Stimulated activated naive B cell treated with anti-CD40 and anti-IgM and Interleukin-4, amounts not matched to agents 10 μg/mL and 1 μg/mL and 100 μg/mL, for 72 hours (primary cell): ENCODE measurements at regions not wholly inside any gene's neighbourhood (a gene's known extent, or its start where the extent isn't known, plus 50 kb on each side); places are given as distances from the start of the nearest gene placed in this dataset.

ENCODE experiments used
- ATAC-seq, 2 donors: fragments of 150-1000 bp; cut with Tn5 transposase; replicated peaks; 2 replicates each; pipeline ENCODE4 v1.10.0; 2021; ENCODE audit warnings: moderate library complexity in 1 of 2
- DNase-seq: peaks from one replicate; pipeline ENCODE4 v3.0.0; 2021
- H3K27ac Mint-ChIP-seq: one replicate; pipeline ENCODE4 v1.8.0; 2022; ENCODE audit warnings: mild to moderate bottlenecking, mixed read lengths
- H3K27me3 Mint-ChIP-seq, 2 donors: one replicate each; pipeline ENCODE4 v1.8.0; 2022; ENCODE audit warnings: mixed read lengths in 2 of 2
- H3K36me3 Mint-ChIP-seq, 2 donors: one replicate each; pipeline ENCODE4 v1.8.0; 2022; ENCODE audit warnings: mixed read lengths in 2 of 2, mild to moderate bottlenecking in 1 of 2
- H3K4me1 Mint-ChIP-seq, 2 donors: one replicate each; pipeline ENCODE4 v1.8.0; 2022; ENCODE audit warnings: mixed read lengths in 2 of 2, mild to moderate bottlenecking in 1 of 2
- H3K4me3 Mint-ChIP-seq, 2 donors: one replicate each; pipeline ENCODE4 v1.8.0; 2022; ENCODE audit warnings: mild to moderate bottlenecking in 2 of 2, mixed read lengths in 2 of 2, moderate library complexity in 1 of 2
- H3K9me3 Mint-ChIP-seq, 2 donors: one replicate each; pipeline ENCODE4 v1.8.0; 2022; ENCODE audit warnings: mixed read lengths in 2 of 2, mild to moderate bottlenecking in 1 of 2

DNA sequence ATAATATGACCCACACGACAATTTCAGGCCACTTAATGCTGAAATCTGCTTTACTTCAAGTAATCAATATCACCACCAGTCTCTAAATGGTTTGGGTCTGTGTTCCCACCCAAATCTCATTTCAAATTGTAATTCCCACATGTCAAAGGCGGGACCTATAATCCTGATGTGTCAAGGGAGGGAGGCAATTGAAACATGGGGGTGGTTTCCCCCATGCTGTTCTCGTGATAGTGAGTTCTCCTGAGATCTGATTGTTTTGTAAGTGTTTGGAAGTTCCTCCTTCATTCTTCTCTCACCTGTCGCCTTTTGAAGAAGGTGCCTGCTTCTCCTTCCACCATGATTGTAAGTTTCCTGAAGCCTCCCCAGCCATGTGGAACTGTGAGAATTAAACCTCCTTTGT, 178.4 kb downstream of the CRPPA start:
- DNase-seq (no peak), ATAC-seq (no peak)
- no peaks in the 10 kb centered on the region for H3K9me3 Mint-ChIP-seq
- no peaks in the 10 kb centered on the region for H3K36me3 Mint-ChIP-seq
- H3K27me3 Mint-ChIP-seq = no peaks in the 10 kb centered on the region
- H3K4me1 Mint-ChIP-seq = no peaks in the 10 kb centered on the region
- H3K27ac Mint-ChIP-seq = no peak overlapping the region
- no peak overlapping the region for H3K4me3 Mint-ChIP-seq

DNA sequence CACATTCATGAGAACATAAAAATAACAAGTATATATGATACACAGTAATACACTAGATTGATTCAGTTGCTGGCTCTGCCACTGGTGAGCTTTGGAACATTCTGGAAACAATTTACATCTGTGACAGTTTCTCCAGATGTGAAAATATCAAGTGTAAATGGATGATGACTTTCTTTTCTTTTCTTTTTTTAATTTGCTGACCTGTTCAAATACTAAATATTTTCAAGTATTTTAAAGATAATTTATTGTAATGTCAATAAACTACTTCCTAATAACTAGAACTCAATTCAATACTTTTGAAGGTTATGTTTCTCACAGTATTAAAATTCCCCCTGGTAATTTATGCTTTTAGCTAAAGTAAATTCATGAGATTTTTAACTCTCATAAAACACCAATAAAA, 180.3 kb downstream of the CRPPA start:
- H3K27me3 Mint-ChIP-seq = no peaks in the 10 kb centered on the region
- ATAC-seq (no peak), DNase-seq (no peak)
- no peaks in the 10 kb centered on the region for H3K9me3 Mint-ChIP-seq
- no peaks in the 10 kb centered on the region for H3K36me3 Mint-ChIP-seq
- no peak overlapping the region for H3K4me3 Mint-ChIP-seq
- no peak overlapping the region for H3K27ac Mint-ChIP-seq
- no peaks in the 10 kb centered on the region for H3K4me1 Mint-ChIP-seq

DNA sequence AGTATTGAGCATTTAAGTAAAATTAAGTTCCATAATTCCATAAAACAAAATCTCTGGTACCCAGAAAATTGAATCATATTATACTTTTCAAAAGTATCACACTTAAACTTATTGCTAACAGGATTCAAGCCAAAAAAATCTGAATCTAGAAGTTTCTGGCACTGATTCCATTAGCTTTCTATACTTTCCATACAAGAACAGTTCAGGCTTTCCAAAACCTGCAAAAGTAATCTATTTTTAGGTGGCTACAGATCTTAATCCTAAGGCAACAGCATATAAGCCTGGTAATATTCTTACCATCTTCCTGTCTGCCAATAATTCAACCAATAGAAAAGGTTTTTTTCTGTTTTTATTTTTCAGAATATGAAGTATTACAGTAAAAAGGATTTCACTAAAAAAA, 185.0 kb downstream of the CRPPA start:
- Mint-ChIP-seq H3K27me3 (no peaks in the 10 kb centered on the region), H3K4me1 (no peaks in the 10 kb centered on the region), H3K36me3 (no peaks in the 10 kb centered on the region), H3K9me3 (peaks cover 0 to 7% of the 10 kb centered on the region in 2 donors), H3K4me3 (no peak overlapping the region), H3K27ac (no peak overlapping the region)
- ATAC-seq = no peak
- no peak for DNase-seq

DNA sequence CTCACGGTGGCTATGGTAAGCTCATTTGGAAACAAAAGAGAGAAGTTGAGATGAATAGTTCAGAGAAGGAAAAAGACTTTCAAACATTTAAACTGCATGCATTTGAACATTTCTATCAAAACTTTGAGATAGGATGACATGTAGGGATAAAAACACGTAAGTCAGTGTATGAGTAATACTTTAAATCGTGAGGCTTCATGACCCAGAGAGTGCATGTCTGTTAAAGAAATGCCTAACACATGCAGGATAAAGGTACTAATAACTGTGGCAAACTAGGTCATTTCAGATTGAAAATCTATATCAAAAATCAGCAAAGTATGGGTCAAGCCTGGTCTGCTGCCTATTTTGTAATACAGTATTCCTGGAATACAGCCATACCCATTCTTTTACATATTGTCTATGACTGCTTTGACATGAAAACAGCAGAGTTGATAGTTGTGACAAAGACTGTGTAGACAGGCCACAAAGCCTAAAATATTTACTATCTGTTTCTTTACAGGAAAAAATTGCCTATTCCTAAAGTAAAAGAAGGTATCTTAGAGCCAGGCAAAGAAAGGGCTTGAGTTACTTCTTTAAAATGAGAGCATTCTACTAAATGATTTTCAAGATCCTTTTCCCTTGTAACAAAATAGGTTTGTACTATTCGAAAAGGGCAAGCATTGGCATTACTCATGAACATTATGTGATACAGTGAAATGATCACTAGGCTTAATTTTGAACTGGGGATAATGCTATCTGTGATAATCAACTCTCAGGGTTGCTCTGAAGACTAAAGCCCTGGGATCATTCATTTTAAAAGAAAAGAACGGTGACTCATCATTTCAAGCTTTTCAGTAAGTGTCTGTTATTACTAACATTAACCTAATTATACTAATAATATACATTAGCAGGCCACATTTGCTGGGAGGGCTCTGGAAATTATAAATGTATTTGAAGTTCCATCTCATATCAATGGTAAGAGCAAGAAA, 185.9 kb downstream of the CRPPA start:
- H3K27me3 Mint-ChIP-seq = no peaks in the 10 kb centered on the region
- H3K4me3 Mint-ChIP-seq = no peak overlapping the region
- H3K27ac Mint-ChIP-seq = no peak overlapping the region
- H3K4me1 Mint-ChIP-seq = no peaks in the 10 kb centered on the region
- peaks cover 0 to 2% of the 10 kb centered on the region in 2 donors for H3K36me3 Mint-ChIP-seq
- DNase-seq = no peak
- H3K9me3 Mint-ChIP-seq = peaks cover 4 to 10% of the 10 kb centered on the region in 2 donors
- ATAC-seq = no peak

DNA sequence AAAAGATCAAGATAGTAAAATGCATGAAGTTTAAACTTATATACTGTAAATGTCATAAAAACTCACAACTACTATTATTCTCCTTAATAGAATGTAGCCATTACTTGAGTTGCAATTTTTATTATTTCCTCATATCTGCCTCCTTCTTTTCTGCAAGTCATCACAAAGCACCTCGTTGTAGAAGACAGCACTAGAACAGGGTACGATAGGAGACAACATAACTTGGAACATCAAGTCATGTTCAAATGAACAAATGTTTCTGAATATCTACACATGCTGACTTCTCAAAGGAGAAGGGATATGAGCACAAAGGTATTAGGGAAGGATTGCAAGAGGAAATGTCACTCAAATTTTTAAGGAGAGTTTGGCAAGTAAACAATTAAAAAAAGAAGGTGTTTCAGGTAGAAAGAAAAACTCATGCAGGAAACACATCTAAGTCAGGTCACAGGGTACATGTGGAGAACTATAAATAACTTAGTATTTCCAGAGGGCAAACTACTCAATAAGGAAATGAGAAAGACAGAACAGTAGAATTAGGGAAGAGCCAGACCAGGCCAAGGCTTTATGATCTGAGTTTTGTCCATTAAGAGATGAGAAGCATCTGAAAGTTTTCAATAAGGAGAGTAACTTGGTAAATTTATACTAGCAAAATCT, 186.7 kb downstream of the CRPPA start:
- DNase-seq = no peak
- Mint-ChIP-seq H3K4me1 (no peaks in the 10 kb centered on the region), H3K9me3 (peaks cover 10 to 13% of the 10 kb centered on the region in 2 donors), H3K27me3 (no peaks in the 10 kb centered on the region), H3K36me3 (peaks cover 0 to 4% of the 10 kb centered on the region in 2 donors), H3K4me3 (no peak overlapping the region), H3K27ac (no peak overlapping the region)
- no peak for ATAC-seq

DNA sequence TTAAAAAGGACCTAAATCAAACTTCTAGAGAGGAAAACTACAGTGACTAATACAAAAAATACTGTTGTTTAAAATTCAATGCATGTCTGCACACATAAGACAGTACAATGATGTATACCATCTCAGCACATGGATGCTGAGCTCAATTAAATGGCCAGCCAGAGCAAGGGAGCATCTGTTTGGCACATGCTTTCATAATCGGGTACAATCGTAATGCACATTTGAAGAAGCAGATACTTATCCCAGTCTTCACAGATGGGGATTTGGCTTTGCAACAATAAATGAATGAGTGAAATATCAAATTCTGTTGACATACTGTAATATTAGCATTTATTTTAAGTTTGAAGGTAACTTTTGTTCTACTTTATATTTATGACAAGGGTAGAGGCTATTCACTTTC, 187.8 kb downstream of the CRPPA start:
- H3K4me3 Mint-ChIP-seq = no peak overlapping the region
- H3K9me3 Mint-ChIP-seq = peaks cover 17 to 18% of the 10 kb centered on the region in 2 donors
- DNase-seq (no peak), ATAC-seq (no peak)
- no peak overlapping the region for H3K27ac Mint-ChIP-seq
- H3K36me3 Mint-ChIP-seq = peaks cover 0 to 4% of the 10 kb centered on the region in 2 donors
- H3K4me1 Mint-ChIP-seq = no peaks in the 10 kb centered on the region
- H3K27me3 Mint-ChIP-seq = no peaks in the 10 kb centered on the region

DNA sequence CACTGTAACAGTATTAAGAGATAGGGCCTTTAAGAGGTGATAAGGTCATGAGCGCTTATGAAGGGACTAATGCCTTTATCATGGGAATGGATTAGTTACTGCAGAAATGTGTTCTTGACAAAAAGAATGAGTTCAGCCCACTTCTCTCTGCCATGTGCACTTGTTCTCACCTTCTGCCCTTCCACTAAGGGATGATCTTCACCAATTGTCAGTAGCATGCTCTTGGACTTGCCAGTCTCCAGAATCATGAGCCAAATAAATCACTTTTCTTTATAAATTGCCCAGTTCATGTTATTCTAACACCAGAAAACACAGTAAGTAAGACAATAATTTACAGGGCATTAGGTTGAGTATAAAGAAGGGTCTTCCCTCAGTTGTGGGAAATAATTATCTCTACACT, 189.1 kb downstream of the CRPPA start:
- ATAC-seq (no peak), DNase-seq (no peak)
- Mint-ChIP-seq H3K36me3 (peaks cover 0 to 4% of the 10 kb centered on the region in 2 donors), H3K27me3 (no peaks in the 10 kb centered on the region), H3K27ac (no peak overlapping the region), H3K9me3 (peaks cover 21% of the 10 kb centered on the region in 2 donors), H3K4me3 (no peak overlapping the region), H3K4me1 (no peaks in the 10 kb centered on the region)

DNA sequence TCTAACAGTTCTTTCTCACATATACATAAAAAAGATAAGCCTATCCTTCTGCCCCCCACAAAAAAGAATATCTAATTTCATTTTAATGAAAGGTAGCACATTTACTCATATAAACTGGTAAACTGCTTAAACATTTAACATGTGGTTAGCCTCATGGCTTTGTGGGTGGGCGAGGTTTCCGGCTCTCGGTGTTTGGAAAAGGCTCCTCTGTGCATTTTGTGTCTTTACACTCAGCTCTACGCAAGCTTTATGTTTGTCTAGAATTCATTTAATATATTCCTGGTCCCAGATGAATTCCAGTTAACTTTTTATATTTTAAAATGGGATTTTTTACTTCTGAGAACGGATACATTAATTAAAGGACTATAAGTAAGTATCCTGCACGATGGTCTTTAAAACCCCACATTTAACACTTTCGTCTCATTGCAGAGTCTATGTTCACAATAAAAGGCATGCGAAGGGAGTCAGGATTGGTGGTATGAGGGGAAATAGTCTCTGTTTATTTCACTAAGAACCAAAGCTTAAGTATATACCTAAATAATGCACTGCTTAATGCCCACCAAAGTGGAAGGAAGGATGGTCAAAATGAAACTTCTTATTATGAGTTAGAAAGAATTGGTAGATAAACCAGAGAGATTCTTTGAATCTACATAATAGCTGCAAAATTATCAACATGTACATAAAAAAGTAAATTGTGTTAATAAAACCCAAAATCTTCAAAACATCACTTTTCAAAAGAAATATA, 197.2 kb downstream of the CRPPA start:
- DNase-seq (no peak), ATAC-seq (no peak)
- Mint-ChIP-seq H3K36me3 (no peaks in the 10 kb centered on the region), H3K4me3 (no peak overlapping the region), H3K9me3 (peaks cover 5 to 8% of the 10 kb centered on the region in 2 donors), H3K27me3 (no peaks in the 10 kb centered on the region), H3K4me1 (no peaks in the 10 kb centered on the region), H3K27ac (no peak overlapping the region)

DNA sequence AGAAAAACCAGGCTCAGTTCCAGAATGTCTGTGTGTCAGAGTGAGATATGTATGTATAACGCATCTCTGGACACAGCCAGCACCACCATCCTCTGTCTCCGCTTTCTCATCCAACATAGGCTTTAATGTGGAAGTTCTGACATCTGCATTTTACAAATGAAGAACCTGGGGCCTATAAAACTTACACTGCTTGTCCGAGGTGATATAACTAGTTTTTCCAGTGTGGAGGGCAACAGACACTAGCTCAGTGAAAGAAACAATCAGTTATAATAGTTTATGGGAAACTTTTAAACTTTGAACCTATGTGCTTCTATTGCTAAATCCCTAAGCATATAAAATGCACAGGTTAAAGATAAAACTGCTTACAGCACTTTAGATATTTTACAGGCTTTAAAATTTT, 208.7 kb downstream of the CRPPA start:
- ATAC-seq = no peak
- Mint-ChIP-seq H3K36me3 (no peaks in the 10 kb centered on the region), H3K27ac (no peak overlapping the region), H3K4me3 (no peak overlapping the region), H3K27me3 (no peaks in the 10 kb centered on the region), H3K4me1 (no peaks in the 10 kb centered on the region), H3K9me3 (no peaks in the 10 kb centered on the region)
- DNase-seq = no peak

DNA sequence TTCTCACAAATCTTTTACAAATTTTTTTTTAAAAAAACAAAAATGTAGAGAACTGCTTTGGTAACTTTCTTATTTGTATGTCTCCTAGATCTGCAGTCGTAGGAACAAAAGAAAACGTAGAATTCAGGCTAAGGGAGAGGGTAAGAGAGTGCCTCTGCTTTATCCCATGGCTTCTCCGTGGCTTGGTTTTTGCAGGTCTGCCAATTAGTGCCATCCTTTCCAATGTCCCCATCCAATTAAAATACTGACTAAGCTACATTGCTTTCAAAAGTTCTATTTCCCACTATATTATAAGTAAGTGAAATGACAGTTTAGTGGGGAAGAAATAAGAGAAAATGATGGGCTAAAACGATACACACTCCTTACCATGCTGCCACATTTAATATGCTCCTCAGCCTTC, 209.3 kb downstream of the CRPPA start:
- no peak overlapping the region for H3K4me3 Mint-ChIP-seq
- no peaks in the 10 kb centered on the region for H3K4me1 Mint-ChIP-seq
- no peaks in the 10 kb centered on the region for H3K9me3 Mint-ChIP-seq
- ATAC-seq (no peak), DNase-seq (no peak)
- no peaks in the 10 kb centered on the region for H3K27me3 Mint-ChIP-seq
- no peaks in the 10 kb centered on the region for H3K36me3 Mint-ChIP-seq
- H3K27ac Mint-ChIP-seq = no peak overlapping the region

DNA sequence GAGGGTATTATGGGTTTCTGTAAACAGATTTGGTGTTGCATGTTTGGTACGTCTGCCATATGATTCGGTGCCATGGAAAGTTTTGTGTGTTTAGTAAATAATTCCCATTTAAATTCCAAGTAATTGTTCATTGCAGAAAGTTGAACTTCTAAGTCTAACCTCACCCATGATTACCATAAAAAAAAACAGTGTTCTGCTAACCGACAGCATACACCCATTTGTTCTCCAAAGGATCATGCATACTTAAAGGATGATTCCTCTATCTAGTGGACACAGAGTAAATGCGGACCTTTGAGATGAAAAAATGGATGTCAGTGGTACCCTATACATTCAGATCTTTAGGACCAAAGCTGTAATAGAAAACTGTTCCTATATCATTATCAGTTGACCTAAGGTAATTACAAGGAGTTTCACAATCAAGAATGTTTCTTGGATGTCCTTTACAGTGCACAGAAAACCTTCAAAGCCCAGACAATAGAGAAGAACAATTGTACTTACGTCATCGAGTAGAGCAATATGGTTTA, 209.9 kb downstream of the CRPPA start:
- no peaks in the 10 kb centered on the region for H3K36me3 Mint-ChIP-seq
- no peak overlapping the region for H3K4me3 Mint-ChIP-seq
- no peaks in the 10 kb centered on the region for H3K27me3 Mint-ChIP-seq
- H3K4me1 Mint-ChIP-seq = no peaks in the 10 kb centered on the region
- no peak overlapping the region for H3K27ac Mint-ChIP-seq
- no peaks in the 10 kb centered on the region for H3K9me3 Mint-ChIP-seq
- DNase-seq = no peak
- ATAC-seq = no peak

DNA sequence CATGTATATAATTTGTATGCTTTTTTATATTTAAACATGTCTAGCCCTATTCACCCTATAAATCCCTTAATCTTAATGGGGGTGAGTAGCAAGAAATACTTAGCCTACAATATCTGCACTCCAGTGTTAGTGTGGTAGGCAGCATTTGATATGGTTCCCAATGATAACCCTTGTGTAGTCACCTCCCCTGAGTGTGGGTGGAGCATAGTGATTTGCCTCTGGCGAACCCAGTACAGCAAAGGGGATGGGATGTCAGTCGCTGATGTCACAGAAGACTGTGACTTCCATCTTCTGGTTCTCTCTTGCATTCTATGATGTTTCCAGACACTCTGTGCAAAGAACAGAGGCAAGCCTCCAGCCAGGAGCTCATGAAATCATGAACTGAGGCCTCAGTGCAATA, 211.2 kb downstream of the CRPPA start:
- Mint-ChIP-seq H3K36me3 (no peaks in the 10 kb centered on the region), H3K27ac (no peak overlapping the region), H3K9me3 (no peaks in the 10 kb centered on the region), H3K4me1 (no peaks in the 10 kb centered on the region), H3K4me3 (no peak overlapping the region), H3K27me3 (no peaks in the 10 kb centered on the region)
- no peak for ATAC-seq
- no peak for DNase-seq

DNA sequence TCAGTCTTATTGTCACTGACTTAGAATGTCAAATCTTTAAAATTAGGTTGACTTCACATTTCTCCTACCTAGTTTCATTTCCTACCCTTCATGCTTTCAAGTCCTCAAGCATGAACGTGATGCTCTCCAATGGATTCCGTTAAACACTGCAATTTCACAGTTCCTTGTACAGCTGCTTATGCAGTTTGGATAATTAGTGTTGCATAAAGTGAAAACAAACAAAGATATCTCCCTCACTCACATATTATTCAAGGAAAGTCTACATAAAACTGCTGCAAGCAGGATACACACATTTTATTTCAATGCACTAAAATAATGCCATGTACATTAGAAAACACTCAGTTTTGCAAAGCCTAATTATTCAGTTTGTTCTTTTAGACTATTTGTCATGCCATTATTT, 214.0 kb downstream of the CRPPA start:
- Mint-ChIP-seq H3K27ac (no peak overlapping the region), H3K4me1 (no peaks in the 10 kb centered on the region), H3K27me3 (no peaks in the 10 kb centered on the region), H3K9me3 (no peaks in the 10 kb centered on the region), H3K4me3 (no peak overlapping the region), H3K36me3 (no peaks in the 10 kb centered on the region)
- DNase-seq (no peak), ATAC-seq (no peak)

DNA sequence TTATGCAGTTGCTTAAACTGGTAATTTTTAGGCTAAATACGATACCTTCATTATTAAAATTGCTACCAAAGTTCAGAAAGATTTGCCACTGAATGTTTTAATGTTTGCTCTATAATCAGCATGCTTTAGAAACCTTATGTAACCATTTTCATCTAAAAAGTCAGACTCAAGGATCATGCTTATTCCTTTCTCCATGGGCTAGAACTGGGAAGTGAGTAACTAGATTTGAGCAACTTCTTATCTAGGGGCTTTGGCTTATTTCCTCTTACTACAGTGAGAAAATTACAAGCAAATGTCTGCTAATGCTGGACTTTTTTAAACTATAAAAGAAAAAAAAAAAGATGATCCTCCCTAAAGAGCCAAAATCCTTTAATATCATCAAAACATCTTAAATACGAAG, 215.9 kb downstream of the CRPPA start:
- Mint-ChIP-seq H3K9me3 (peaks cover 2 to 8% of the 10 kb centered on the region in 2 donors), H3K36me3 (no peaks in the 10 kb centered on the region), H3K27ac (no peak overlapping the region), H3K4me1 (no peaks in the 10 kb centered on the region), H3K27me3 (no peaks in the 10 kb centered on the region), H3K4me3 (no peak overlapping the region)
- DNase-seq = no peak
- ATAC-seq = no peak
